Esophagus muscularis mucosa (tissue), 4 donors: ENCODE measurements at regions not wholly inside any gene's neighbourhood (a gene's known extent, or its start where the extent isn't known, plus 50 kb on each side); places are given as distances from the start of the nearest gene placed in this dataset.

ENCODE experiments used
- CTCF ChIP-seq, 3 experiments: fragments of 200-600 bp in 2 of 3; fragments of 450-650 bp in 1 of 3; sonication (generic) in 2 of 3; IDR thresholded peaks; one replicate each; pipeline ENCODE4 v1.5.1; 2017 to 2019; ENCODE audit warnings: antibody characterized with exemption in 3 of 3, mild to moderate bottlenecking in 2 of 3, moderate library complexity in 1 of 3
- EP300 ChIP-seq: sonication (generic); formaldehyde crosslinking; IDR thresholded peaks from one replicate; pipeline ENCODE4 v1.6.1; 2017; ENCODE audit warnings: antibody characterized with exemption
- POLR2A ChIP-seq: fragments of 450-650 bp; IDR thresholded peaks from one replicate; pipeline ENCODE4 v1.6.1; 2017; ENCODE audit warnings: antibody characterized with exemption, moderate library complexity, mild to moderate bottlenecking, low read depth

GRCh38 chr3:181410870-181411269, 300.9 kb upstream of the SOX2 start:
- no peak for TF ChIP-seq CTCF (IDR thresholded peaks at IDR 0.05)
- no peak for TF ChIP-seq EP300
- TF ChIP-seq POLR2A: no peak
